Stimulated activated CD8-positive, alpha-beta memory T cell treated with anti-CD3 and anti-CD28 coated beads, Interleukin-4, amount 100 ng/mL, for 1 hour (primary cell): ENCODE measurements at regions not wholly inside any gene's neighbourhood (a gene's known extent, or its start where the extent isn't known, plus 50 kb on each side); places are given as distances from the start of the nearest gene placed in this dataset.

Experiments used
- DNase-seq, 2 donors: peaks; one replicate each; pipeline ENCODE4 v3.0.0-alpha.2; 2020; ENCODE audit warnings: low read depth in 2 of 2, low spot score in 1 of 2

- DNase-seq: no peak
These were observed 215.4 kb upstream of the PGRMC2 start for GRCh38 chr4:128502818-128503527.

GRCh38 chr4:128501239-128501638, 213.6 kb upstream of the PGRMC2 start:
- no peak for DNase-seq

GRCh38 chr4:128488055-128488705, 200.6 kb upstream of the PGRMC2 start:
- DNase-seq: no peak

GRCh38 chr4:128484896-128485295, 197.3 kb upstream of the PGRMC2 start:
- DNase-seq: no peak

- no peak for DNase-seq
These were observed 196.2 kb upstream of the PGRMC2 start for GRCh38 chr4:128483816-128484215.

DNA sequence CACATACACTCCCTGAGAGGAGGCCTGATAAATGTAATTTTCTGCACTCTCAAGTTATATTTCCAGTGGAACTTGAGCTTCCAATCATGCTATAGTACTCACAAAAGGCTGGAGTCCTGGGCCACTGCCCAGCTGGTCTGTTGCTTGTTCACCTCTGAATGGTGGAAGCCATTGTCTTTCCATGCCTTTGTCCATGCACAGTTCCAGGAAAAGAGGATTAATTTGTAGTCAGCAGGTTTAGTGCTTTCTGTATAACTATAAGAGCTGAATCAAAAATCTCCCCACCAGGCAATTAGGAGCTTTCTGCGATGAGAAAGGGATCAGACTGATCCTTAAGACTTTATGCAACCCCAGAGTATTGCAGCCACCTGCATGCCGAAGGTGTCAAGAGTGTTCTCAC, 195.4 kb upstream of the PGRMC2 start:
- DNase-seq: no peak

DNA sequence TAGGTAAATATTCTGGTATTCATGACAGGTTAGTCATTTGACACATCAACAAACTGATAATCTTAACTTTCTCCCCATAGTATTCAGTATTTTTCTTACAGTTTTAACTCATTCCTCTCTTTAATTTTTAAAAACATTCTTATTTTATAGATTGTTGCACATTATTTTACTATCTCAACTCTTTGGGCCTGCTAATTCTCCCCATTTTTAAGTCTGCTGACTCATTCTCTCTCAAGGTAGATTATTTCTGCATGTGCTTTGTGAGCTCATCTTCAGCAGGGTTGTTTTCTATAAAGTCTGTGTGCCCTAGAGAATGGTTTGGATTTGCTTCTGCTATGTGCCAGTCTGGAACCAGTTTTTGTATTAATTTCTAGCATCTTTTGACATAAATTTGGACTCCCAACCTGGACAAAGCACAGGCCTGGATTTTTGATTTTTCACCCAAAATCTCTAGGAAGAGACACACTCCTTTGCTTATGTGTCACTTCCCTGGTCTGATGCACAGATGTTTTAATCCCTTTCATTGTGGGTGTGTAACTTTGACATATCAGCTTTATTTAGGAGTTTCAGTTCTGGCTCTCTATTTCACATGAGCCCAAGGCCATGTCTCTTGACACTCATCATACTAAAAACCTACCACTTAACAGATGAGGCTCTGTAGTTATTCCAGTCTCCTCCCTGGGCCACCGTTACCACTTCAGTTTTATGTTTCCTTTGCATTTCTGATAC, 194.3 kb upstream of the PGRMC2 start:
- DNase-seq: no peak

GRCh38 chr4:128480945-128481344, 193.3 kb upstream of the PGRMC2 start:
- no peak for DNase-seq

DNA sequence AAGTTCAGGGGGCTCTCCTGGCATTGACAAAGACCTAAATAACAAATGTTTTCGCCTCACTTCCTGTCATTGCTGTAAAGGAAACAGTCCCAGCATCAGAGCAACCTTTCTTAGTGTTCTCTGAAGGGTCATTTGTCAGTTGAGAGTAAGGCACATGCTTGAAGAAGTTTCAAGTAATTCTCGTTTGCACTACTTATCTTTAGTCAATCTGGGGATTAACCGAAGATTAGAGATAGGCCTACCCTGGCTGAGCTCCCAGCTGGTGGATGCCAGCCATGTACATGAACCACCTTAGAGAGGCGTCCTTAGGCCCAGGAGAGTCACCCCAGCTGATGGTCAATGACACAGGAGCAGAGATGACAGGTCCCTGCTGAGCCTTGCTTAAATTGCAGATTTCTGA, 189.9 kb upstream of the PGRMC2 start:
- DNase-seq: no peak

DNA sequence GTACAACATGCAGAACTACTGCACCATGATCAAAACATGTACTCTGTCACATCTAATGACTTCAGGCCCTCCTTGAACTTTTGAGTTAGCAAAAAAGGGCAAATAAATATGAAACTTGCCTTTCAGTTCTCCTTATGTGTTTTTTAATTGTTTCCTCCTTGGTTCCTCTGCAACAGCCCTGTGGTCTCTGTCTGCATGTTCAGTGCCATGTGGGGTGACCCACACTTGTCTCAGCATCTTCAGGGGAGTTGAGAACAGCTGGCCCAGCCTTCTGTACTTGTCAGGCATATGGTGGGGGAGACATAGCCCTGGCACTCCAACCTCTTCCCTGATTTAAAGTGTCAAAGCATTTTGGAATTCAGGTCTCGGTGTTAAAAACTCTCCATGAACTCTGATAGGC, 188.0 kb upstream of the PGRMC2 start:
- no peak for DNase-seq

DNA sequence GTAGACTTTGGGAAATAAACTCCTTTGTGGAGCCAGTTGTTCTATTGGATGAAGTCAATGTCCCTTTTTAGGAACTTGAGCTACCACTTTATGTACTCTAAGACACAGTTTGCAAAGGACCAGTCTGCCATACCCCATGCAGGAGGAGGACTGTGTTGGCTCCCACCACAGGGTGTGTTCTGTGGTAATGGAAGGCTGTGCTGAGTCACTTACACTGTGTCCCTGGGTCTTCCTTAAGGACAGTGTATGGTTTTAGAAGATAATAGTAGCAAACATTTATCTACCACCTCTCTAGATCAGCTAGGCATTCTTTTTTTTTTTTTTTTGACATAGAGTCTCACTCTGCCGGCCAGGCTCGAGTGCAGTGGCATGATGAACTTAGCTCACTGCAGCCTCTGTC, 184.0 kb upstream of the PGRMC2 start:
- DNase-seq: no peak

DNA sequence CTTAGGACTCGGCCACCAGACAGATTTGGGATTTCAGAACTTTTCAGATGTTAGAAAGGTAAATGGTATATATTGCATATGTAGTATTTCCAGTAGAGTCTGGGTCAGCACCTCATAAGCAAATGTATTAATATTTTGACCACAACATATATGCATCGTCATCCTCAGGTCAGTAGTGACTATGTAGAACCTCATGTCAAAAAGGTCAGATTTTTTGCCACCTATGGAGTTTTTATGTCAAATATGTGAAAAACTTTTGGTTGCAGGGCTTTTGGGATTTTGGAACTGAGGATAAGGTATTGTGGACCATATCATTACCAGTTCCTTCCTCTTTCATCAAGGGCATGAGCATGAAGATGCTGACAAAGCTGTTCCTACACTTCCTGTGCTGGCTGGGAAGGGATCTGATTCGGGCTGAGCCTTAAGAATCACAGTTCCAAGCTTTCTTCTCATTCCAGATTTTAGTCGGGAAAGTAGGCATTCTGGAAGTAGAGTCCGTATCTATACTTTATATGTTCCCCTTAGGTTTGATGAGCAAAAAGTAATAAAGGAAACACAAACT, 183.0 kb upstream of the PGRMC2 start:
- no peak for DNase-seq

DNA sequence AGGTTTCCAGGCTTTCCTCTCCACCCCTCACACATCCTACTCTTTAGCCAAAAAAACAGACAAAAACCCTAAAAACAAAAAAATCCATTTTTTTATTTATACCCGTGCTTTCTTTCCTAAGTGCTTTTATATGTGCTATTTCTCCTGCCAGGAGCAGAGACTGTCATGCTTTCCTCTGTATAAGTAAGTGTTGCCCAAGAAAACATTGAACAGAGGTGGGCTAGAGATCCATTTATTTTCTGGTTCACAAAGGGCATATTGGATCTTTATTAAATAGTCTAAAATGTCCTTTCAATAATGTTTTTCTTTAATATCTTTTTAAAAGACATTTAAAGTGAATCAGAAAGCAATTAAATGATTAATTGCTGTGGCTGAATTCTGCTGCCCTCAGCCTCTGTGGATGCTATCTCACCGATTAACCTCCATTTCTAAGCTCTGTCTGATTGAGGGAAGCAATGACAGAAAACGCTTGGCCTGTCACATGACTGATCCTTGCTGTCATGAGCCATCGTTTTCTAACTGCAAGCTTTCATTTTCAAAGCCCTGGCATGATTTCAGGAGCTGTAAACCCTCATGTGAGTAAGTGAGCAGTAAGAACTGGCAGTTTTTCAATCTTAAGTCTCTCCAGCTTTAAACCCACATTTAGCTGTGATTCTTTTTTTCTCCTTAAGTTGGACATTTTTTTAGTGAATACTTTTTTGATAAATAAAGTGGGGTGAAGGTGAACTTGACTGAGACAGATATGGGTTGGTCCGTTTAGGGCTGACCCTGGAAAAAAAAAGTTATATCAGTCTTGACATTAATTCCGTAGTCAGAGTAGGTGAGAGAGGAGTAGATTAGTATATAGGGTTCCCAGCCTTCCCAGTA, 180.7 kb upstream of the PGRMC2 start:
- no peak for DNase-seq

DNA sequence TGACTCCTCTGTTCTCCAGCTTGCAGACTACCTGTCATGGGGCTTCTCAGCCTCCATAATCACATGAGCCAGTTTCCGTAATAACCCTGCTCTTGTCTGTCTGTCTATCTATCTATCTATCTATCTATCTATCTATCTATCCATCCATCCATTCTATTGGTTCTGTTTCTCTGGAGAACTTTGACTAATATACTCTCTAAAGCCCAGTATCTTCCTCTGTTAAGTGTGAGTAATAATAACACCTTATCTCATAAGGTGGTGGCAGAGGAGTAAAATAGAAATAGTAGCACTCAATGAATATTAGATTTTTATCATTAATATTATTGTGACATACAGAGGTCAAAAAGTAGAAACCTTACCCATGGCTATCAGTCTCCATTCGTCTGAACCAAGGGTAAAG, 177.9 kb upstream of the PGRMC2 start:
- DNase-seq: no peak

- DNase-seq: no peak
These were observed 175.4 kb upstream of the PGRMC2 start for GRCh38 chr4:128463006-128463405.

- no peak for DNase-seq
These were observed 174.6 kb upstream of the PGRMC2 start for GRCh38 chr4:128462103-128462783.

DNA sequence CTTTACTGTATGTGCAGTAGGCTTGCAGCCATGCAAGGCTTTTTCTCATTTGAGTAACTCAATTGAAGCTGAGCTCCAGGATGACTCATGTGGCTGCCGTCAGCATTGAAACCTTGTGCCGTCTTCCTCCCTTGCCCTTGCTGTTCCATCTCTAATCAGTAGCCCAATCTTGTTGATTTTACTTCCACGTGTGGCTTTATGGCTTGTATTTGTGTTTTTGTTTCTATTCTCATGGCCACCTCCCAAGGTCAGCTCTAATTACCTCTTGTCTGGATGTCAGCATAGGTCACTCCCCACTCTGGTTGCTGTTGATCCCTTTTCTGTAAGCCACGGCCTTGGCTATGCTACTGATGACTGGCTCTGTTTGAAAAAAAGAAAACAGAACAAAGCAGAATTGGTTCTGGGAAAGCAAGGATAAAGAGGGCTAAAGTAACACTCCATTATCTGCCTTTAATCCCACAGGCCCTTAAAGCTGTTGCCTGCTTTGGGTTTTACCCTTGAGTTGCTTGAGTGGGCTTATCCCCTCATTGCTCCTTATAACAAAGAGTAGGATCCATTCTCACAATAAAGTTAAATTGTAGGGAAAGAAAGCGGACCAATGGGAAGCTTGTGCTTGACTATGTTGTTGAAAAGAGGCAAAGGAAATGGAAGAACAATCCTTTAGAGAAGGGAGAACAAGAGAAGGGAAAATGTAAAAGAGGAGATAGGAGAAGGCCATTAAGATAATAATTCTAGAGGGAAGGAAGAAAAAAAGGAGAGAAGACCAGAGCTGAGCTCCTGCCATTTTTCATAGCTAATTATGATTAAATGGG, 173.9 kb upstream of the PGRMC2 start:
- no peak for DNase-seq

DNA sequence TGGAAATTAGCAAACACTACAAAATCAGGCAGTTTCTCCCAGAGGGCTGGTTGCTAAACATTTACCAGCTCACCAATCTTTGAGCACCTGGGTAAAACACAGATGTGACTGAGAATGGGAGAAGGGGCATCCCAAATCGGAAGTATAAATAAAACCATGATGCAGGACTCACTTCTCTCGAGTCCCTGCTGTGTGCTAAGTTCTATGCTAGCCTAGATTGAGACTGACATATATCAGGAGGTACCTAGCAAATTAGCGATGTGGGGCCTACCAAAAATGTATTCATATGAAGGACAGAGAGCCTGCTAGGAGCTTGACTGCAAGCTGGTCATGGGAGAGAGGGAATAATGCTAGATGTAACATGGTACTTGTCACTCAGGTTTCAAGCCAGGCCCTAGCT, 171.9 kb upstream of the PGRMC2 start:
- no peak for DNase-seq

GRCh38 chr4:128458816-128459215, 171.2 kb upstream of the PGRMC2 start:
- DNase-seq: no peak

DNA sequence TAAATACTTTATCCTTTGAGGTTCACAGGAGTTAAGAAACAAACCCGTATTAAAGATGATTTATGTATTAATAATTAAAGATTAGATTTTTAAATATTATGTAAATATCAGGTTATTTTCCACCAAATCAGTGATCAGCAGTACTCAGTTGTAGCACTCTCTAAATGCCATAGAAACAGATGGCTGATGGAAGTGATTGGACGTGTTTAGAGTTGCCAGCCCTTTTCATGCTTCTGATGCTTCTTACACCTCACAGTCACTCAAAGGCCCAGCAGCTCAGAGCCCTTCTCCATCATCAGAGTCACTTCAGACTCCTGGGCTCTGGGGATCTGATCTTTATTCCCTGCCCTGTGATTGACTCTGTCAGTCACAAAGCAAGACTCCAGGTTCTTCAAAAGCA, 170.1 kb upstream of the PGRMC2 start:
- no peak for DNase-seq
